ENCODE measurements at regions not wholly inside any gene's neighbourhood (a gene's known extent, or its start where the extent isn't known, plus 50 kb on each side); places are given as distances from the start of the nearest gene placed in this dataset.

- TF ChIP-seq, protein P1, sequence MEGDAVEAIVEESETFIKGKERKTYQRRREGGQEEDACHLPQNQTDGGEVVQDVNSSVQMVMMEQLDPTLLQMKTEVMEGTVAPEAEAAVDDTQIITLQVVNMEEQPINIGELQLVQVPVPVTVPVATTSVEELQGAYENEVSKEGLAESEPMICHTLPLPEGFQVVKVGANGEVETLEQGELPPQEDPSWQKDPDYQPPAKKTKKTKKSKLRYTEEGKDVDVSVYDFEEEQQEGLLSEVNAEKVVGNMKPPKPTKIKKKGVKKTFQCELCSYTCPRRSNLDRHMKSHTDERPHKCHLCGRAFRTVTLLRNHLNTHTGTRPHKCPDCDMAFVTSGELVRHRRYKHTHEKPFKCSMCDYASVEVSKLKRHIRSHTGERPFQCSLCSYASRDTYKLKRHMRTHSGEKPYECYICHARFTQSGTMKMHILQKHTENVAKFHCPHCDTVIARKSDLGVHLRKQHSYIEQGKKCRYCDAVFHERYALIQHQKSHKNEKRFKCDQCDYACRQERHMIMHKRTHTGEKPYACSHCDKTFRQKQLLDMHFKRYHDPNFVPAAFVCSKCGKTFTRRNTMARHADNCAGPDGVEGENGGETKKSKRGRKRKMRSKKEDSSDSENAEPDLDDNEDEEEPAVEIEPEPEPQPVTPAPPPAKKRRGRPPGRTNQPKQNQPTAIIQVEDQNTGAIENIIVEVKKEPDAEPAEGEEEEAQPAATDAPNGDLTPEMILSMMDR (IDR thresholded peaks at IDR 0.05; ENCODE audit: low read depth, low read length), result no peak
- TF ChIP-seq EZH2phosphoT487 (IDR thresholded peaks at IDR 0.05; ENCODE audit: low read depth), result no peak
Measured at GRCh38 chr17:13158494-13159240, 140.8 kb upstream of the ELAC2 start.
